HG03442 (cell line): ENCODE measurements at regions not wholly inside any gene's neighbourhood (a gene's known extent, or its start where the extent isn't known, plus 50 kb on each side); places are given as distances from the start of the nearest gene placed in this dataset.
"Not testable (repeated sequence)": the region's sequence is repeated elsewhere in the genome, so short reads cannot be mapped to it uniquely, and the experiment has no call there.

ENCODE experiments used
- ATAC-seq: cut with Tn5 transposase; IDR thresholded peaks from one replicate; pipeline ENCODE4 v1.9.1; 2021; ENCODE audit warnings: mild to moderate bottlenecking, moderate library complexity; ENCODE audit not compliant: unreplicated experiment

- no peak for ATAC-seq
Measured at GRCh38 chr7:81487516-81487915, 282.3 kb downstream of the HGF start.

DNA sequence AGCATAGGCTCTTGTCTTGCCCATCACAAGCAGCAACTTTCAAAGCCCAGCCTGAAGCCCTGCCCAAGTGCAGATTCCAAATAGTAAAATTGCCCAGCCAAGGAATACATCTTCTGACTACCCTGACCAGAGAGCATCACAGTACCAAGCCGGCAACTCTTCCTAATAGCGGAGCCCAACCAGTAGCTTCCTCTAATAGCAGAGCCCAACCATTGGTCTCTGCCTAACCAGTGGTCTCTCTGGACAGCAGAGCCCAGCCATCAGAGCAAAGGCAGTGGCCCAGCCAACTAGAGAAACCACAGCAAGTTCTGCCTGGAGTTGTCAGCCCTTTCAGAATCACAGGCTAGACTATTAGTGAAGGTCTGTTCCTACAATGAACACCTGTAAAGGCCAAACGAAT is 285.6 kb downstream of the HGF start:
- ATAC-seq: no peak

GRCh38 chr7:81482600-81483186 is 287.2 kb downstream of the HGF start:
- ATAC-seq: peak; percentile 64

DNA sequence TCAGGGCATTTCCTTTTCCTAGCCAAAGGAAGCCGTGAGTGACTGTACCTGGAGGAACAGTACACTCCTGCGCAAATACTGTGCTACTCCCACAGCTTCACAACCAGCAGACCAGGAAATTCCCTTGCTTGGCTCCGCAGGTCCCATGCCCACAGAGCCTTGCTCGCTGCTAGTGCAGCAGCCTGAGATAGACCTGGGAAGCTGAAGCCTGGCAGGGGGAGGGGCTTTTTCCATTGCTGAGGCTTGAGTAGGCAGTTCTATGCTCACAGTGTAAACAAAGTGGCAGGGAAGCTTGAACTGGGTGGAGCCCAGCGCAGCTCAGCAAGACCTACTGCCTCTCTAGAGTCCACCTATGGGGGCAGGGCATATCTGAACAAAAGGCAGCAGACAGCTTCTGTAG is 291.2 kb downstream of the HGF start:
- no peak for ATAC-seq

DNA sequence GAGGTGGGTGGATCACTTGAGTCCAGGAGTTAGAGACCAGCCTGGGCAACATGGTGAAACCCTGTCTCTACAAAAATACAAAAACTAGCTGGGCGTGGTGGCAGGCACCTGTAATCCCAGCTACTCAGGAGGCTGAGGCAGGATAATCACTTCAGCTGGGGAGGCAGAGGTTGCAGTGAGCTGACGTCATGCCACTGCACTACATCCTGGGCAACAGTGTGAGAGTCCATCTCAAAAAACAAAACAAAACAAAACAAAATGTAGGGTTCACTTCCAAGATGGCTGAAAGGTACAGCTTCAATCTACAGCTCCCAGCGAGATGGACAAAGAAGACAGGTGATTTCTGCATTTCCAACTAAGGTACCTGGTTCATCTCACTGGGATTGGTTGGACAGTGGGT is 291.6 kb downstream of the HGF start:
- not testable (repeated sequence) for ATAC-seq

DNA sequence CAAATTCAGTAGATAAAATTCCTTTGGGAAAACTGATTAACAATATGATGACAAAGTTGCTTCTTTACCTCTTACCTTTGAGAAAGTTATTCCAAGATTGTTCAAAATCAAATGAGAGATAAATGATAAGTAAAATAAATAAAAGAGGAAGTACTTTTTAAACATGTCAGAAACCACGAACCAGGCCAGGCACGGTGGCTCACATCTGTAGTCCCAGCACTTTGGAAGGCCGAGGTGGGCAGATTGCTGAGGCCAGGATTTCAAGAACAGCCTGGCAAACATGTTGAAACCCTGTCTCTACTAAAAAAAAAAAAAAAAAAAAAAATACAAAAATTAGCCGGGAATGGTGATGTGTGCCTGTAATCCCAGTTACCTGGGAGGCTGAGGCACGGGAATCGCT is 296.6 kb downstream of the HGF start:
- ATAC-seq: no peak

GRCh38 chr7:81470724-81471379 is 299.0 kb downstream of the HGF start:
- no peak for ATAC-seq

DNA sequence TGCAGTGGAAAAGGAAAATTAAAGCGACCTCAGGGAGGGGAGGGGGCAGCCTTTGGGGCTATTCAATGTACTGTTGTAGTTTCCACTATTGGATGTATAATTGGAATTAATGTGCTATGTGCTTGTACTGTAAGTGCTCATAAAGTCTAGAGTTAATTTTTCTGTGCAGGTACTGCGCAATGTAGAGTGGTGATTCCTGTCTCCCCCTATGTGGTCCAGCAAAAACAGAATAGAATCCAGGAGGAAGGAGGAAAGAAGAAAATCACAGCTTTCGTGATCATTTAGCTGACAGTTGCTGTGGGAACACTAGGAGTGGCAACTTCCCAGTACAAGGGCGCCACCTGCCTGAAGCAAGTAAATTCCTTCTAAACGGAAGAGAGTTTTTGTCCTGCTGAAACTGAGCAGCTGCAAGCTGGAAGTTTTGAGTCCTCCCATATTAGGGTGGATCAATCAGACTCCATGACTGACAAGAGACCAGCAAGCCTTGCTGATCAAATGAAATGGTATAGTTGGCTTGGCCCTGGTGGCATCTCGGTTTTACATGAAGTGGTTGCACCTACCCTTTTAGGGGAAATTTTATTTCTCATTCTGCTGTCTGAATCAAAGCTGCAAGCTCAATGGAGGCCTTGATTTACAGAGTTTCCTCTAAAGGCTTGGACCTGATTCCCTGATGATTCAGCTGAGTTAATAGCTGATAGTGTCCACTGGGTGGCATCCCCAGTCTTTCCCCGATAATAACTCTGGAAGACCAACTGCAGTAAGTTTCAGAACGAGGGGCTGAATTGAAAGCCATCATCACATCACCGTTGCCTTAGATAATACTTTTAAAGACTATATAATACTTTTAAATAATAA is 299.8 kb downstream of the HGF start:
- no peak for ATAC-seq

GRCh38 chr7:81469153-81469868 is 300.5 kb downstream of the HGF start:
- ATAC-seq: no peak

GRCh38 chr7:81468526-81468925 is 301.3 kb downstream of the HGF start:
- ATAC-seq: no peak

DNA sequence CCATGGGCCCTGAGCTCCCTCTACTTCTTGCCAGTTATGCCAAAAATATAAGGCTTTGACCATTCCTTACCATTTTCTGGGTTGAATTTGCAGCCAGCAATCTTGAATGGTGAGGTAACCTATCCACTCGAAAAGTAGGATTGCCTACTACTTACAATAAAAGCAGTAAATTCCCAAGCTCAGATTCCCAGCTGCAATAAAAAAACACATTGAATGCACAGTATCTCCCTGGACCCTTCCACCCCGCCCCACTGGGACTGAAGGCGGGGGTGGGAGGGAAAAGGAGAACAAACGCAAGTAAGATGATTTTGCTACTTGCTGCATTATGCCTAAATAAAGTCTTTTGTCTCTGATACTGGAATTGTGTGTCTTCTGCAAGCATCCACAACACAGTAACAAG is 301.9 kb downstream of the HGF start:
- ATAC-seq: no peak

DNA sequence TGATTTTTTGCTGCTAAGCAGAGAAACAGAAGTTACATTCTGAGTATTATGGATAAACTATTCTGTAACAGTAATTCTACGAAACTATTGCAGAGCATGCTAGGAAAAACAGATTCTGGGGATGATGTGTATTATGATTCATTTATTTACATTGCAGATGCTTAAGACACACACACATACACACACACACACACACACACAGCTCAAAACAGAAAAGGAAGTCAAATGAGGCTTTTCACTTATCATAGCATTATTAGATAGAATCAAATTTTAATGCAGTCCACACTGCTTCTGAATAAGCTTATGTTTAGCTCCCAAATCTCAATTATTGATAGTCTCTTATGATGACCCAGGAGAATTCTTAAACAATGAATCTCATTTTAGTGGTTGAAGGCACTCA is 307.2 kb downstream of the HGF start:
- no peak for ATAC-seq

- no peak for ATAC-seq
Measured at GRCh38 chr7:81460250-81461045, 309.4 kb downstream of the HGF start.

- ATAC-seq: no peak
Measured at GRCh38 chr7:81459485-81459884, 310.4 kb downstream of the HGF start.

DNA sequence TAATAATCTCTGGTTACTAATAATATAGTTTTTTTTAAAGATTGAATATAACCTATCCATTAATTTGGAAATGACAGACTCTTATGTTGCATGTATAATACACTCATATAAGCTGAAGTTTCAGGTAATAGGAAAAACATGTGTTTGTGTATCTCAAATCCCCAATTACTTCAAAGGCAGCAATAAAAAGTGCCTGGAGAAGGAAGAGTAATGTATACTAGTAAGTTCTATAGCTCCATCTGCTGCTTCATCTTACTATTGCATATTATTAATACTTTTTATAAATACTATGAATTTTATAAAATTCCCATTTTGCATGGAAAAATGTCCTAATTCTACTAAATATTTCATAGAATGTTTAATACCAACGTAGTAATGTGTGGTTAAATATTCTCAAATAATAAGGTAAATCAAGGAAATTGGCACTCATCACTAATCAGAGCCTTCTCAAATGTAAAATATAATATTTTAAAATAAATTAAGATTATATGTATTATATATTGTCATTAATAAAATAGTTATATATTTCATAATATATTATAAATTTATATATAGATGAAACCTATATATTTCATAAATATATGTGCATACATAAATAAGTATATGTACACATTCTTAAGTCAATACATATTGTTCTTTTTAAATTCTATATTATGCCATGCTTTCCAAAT is 311.9 kb downstream of the HGF start:
- no peak for ATAC-seq

DNA sequence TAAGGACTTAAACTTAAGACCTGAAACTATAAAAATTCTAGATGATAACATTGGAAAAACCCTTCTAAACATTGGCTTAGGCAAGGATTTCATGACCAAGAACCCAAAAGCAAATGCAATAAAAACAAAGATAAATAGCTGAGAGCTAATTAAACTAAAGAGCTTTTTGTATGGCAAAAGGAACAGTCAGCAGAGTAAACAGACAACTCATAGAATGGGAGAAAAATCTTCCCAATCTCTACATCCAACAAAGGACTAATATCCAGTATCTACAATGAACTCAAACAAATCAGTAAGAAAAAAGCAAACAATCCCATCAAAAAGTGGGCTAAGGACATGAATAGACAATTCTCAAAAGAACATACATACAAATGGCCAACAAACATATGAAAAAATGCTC is 316.1 kb downstream of the HGF start:
- ATAC-seq: not testable (repeated sequence)

DNA sequence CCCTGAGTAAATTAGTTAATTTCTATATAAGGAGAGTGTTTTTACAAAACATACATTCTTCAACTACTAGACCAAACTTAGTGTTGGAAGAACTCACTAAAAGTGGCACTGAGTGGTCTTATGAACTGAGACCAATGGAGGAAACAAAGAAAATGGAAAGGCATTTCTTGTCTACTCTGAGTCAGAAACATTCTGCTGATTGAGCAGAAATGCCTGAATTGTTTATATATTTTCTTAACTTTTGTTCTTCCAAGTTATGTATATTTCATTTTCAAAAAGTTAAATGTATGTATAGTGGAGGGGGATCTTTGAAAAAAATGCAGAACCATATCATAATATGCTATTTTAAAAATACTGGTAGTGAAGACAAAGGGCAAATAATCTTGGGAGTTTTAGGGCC is 320.7 kb downstream of the HGF start:
- ATAC-seq: no peak

GRCh38 chr7:81447351-81447952 is 322.4 kb downstream of the HGF start:
- no peak for ATAC-seq

DNA sequence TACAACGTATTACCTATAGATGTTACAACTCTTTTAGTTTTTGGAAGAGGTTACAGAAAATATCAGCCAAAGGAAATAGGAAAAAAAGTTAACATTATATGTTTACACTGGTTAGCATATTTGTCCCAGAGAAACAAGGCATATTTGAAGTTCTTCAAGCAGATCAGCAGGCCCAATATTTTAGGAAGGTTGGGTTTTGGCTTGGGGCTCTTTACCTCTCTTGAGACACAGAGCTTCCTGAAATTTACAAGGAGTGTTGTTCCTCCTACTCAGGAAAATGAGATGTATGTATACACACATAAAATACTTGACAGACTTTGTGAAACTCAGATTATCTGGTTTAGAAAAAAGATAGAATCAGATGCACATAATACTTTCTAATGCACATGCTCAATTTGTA is 323.6 kb downstream of the HGF start:
- no peak for ATAC-seq

DNA sequence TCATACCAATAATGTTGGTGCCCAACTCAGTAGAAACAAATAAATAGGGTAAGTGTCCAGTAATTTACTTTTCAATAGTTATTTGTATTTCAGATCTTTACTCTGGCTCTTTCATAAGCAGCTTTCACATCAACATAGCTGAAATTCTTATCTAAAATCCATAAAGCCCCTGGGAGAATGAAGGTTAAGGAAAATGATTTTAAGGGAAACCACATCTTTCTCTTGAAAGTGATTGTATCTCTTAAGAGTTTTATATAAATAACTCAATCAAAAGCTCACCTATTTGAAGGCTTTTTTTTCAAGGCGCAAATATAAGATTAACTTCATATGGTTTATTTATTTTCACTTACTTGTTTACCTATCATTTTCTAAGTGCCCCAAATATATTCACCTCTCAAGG is 324.4 kb downstream of the HGF start:
- no peak for ATAC-seq
